Tibial nerve (tissue), 4 donors: ENCODE measurements at regions not wholly inside any gene's neighbourhood (a gene's known extent, or its start where the extent isn't known, plus 50 kb on each side); places are given as distances from the start of the nearest gene placed in this dataset.

Experiments used
- CTCF ChIP-seq, 5 experiments: fragments of 200-600 bp in 3 of 5; fragments of 450-650 bp in 2 of 5; sonication (generic) in 3 of 5; IDR thresholded peaks; one replicate each; pipeline ENCODE4 v1.5.1; 2016 to 2019; ENCODE audit warnings: antibody characterized with exemption in 5 of 5, mild to moderate bottlenecking in 3 of 5, moderate library complexity in 2 of 5
- EP300 ChIP-seq, 2 donors: sonication (generic); formaldehyde crosslinking; IDR thresholded peaks; one replicate each; pipeline ENCODE4 v1.6.1; 2017; ENCODE audit warnings: antibody characterized with exemption in 2 of 2, mild to moderate bottlenecking in 1 of 2
- POLR2A ChIP-seq, 2 donors: fragments of 450-650 bp; IDR thresholded peaks; one replicate each; pipeline ENCODE4 v1.6.1; 2017; ENCODE audit warnings: antibody characterized with exemption in 2 of 2, mild to moderate bottlenecking in 2 of 2, moderate library complexity in 2 of 2

DNA sequence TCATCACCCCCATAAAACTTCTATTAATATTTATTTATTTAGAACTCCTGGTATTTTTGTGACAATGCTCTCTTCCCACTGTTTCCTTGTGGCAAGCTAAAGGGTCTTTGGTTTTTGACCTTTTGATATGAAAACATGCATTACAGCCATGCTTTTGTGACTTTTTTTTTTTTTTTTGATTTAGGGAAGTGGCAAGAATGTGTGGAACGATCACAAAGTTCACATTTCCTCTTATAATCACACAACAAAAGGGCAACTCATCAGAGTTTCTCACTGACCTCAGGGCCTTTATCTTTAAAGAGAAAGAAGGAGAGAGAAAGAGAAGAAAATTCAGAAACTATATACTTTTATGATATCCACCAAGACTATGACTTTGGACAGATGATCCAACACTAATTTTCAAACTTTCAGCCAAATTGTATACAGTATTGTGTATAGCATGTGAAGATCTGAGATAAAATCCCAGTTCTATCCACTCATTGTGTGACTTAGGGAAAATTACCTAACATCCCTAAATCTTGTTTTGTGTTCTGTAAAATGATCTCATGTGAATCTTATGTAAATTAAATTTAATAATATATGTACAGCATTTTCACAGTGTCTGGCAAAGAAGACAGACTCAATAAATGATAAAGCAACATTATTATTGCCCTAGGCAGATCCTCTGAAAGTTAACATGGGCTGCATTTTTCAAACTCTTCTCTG lies 106.8 kb upstream of the MARCKS start:
- TF ChIP-seq CTCF (IDR thresholded peaks at IDR 0.05), result no peak
- TF ChIP-seq POLR2A (IDR thresholded peaks at IDR 0.05), result no peak
- no peak for TF ChIP-seq EP300 (IDR thresholded peaks at IDR 0.05)
